ENCODE measurements at regions not wholly inside any gene's neighbourhood (a gene's known extent, or its start where the extent isn't known, plus 50 kb on each side); places are given as distances from the start of the nearest gene placed in this dataset.

- TF ChIP-seq ZNF407 (IDR thresholded peaks at IDR 0.05; ENCODE audit: low read depth), result no peak
- no peak for TF ChIP-seq NFIX (CRISPR knock-in tag; IDR thresholded peaks at IDR 0.05; ENCODE audit: low read depth)
- no peak for TF ChIP-seq ZNF165 (CRISPR knock-in tag; IDR thresholded peaks at IDR 0.05; ENCODE audit: borderline replicate concordance)
- no peak for TF ChIP-seq SIN3A (IDR thresholded peaks at IDR 0.05; ENCODE audit: borderline replicate concordance in 2 of 2, control insufficient read depth in 1 of 2, low read depth in 2 of 2, low read length in 2 of 2)
- TF ChIP-seq AFF1 (IDR thresholded peaks at IDR 0.05; ENCODE audit: low read depth in 1 of 2, partially characterized antibody in 2 of 2), result no peak
- TF ChIP-seq BRD4 (IDR thresholded peaks at IDR 0.05), result no peak
- no peak for TF ChIP-seq IRF9 (tag; IDR thresholded peaks at IDR 0.05)
- TF ChIP-seq ZBTB5 (IDR thresholded peaks at IDR 0.05), result no peak
Observed at GRCh38 chr6:74731931-74732330, 473.9 kb downstream of the COL12A1 start (continued).

All from K562 (cell line).